ENCODE measurements at regions not wholly inside any gene's neighbourhood (a gene's known extent, or its start where the extent isn't known, plus 50 kb on each side); places are given as distances from the start of the nearest gene placed in this dataset.

- no peak for DNase-seq
Measured at GRCh38 chr4:82076809-82077208, 297.0 kb downstream of the HNRNPD start.

- no peak for DNase-seq
Measured at GRCh38 chr4:82076359-82076758, 297.4 kb downstream of the HNRNPD start.

GRCh38 chr4:82071951-82072350 is 301.8 kb downstream of the HNRNPD start:
- no peak for DNase-seq

- DNase-seq: no peak
Measured at GRCh38 chr4:82069883-82070638, 303.7 kb downstream of the HNRNPD start.

GRCh38 chr4:82063017-82063416 is 310.8 kb downstream of the HNRNPD start:
- DNase-seq: no peak

GRCh38 chr4:82057990-82058544 is 315.7 kb downstream of the HNRNPD start:
- DNase-seq: no peak

GRCh38 chr4:82055156-82055555 is 318.6 kb downstream of the HNRNPD start:
- DNase-seq: no peak

- DNase-seq: no peak
Measured at GRCh38 chr4:82053396-82053795, 320.4 kb downstream of the HNRNPD start.

- no peak for DNase-seq
Measured at GRCh38 chr4:82050796-82051195, 323.0 kb downstream of the HNRNPD start.

- no peak for DNase-seq
Measured at GRCh38 chr4:82049294-82049693, 324.5 kb downstream of the HNRNPD start.

GRCh38 chr4:82047731-82048130 is 326.1 kb downstream of the HNRNPD start:
- DNase-seq: no peak

GRCh38 chr4:82046796-82047195 is 327.0 kb downstream of the HNRNPD start:
- no peak for DNase-seq

GRCh38 chr4:82045267-82045666 is 328.5 kb downstream of the HNRNPD start:
- no peak for DNase-seq

GRCh38 chr4:82044141-82044993 is 329.4 kb downstream of the HNRNPD start:
- no peak for DNase-seq

GRCh38 chr4:82043809-82044137 is 330.0 kb downstream of the HNRNPD start:
- DNase-seq: no peak

- DNase-seq: no peak
Measured at GRCh38 chr4:82043081-82043808, 330.5 kb downstream of the HNRNPD start.

- no peak for DNase-seq
Measured at GRCh38 chr4:82042042-82042441, 331.7 kb downstream of the HNRNPD start.

GRCh38 chr4:82038936-82039335 is 334.9 kb downstream of the HNRNPD start:
- DNase-seq: no peak

- DNase-seq: no peak
Measured at GRCh38 chr4:82036181-82036580, 337.6 kb downstream of the HNRNPD start.

GRCh38 chr4:82034878-82035277 is 338.9 kb downstream of the HNRNPD start:
- DNase-seq: no peak

- DNase-seq: no peak
Measured at GRCh38 chr4:82033862-82034261, 339.9 kb downstream of the HNRNPD start.

GRCh38 chr4:82031376-82031927 is 342.3 kb downstream of the HNRNPD start:
- no peak for DNase-seq

Measured in skin of body (tissue), 1 donor.